ENCODE measurements at regions not wholly inside any gene's neighbourhood (a gene's known extent, or its start where the extent isn't known, plus 50 kb on each side); places are given as distances from the start of the nearest gene placed in this dataset.
"Not testable (repeated sequence)": the region's sequence is repeated elsewhere in the genome, so short reads cannot be mapped to it uniquely, and the experiment has no call there.

GRCh38 chr3:30297112-30297511, 309.3 kb upstream of the TGFBR2 start:
- no peak for DNase-seq (ENCODE audit: low read depth in 2 of 2)

- no peak for DNase-seq (ENCODE audit: low read depth in 2 of 2)
These were observed 306.6 kb upstream of the TGFBR2 start for GRCh38 chr3:30299674-30300385.

- DNase-seq (ENCODE audit: low read depth in 2 of 2) = no peak
These were observed 305.6 kb upstream of the TGFBR2 start for GRCh38 chr3:30300809-30301208.

GRCh38 chr3:30302027-30302426, 304.4 kb upstream of the TGFBR2 start:
- DNase-seq (ENCODE audit: low read depth in 2 of 2) = no peak

GRCh38 chr3:30303770-30304169, 302.6 kb upstream of the TGFBR2 start:
- DNase-seq (ENCODE audit: low read depth in 2 of 2) = no peak

GRCh38 chr3:30305021-30305420, 301.4 kb upstream of the TGFBR2 start:
- DNase-seq (ENCODE audit: low read depth in 2 of 2) = no peak

- no peak for DNase-seq (ENCODE audit: low read depth in 2 of 2)
These were observed 299.5 kb upstream of the TGFBR2 start for GRCh38 chr3:30306896-30307295.

GRCh38 chr3:30307372-30307950, 298.9 kb upstream of the TGFBR2 start:
- no peak for DNase-seq (ENCODE audit: low read depth in 2 of 2)

- no peak for DNase-seq (ENCODE audit: low read depth in 2 of 2)
These were observed 298.3 kb upstream of the TGFBR2 start for GRCh38 chr3:30308131-30308530.

- no peak for DNase-seq (ENCODE audit: low read depth in 2 of 2)
These were observed 296.1 kb upstream of the TGFBR2 start for GRCh38 chr3:30309961-30310954.

GRCh38 chr3:30311781-30312180, 294.6 kb upstream of the TGFBR2 start:
- no peak for DNase-seq (ENCODE audit: low read depth in 2 of 2)

- DNase-seq (ENCODE audit: low read depth in 2 of 2) = no peak
These were observed 292.6 kb upstream of the TGFBR2 start for GRCh38 chr3:30313840-30314239.

- DNase-seq (ENCODE audit: low read depth in 2 of 2) = no peak
These were observed 291.6 kb upstream of the TGFBR2 start for GRCh38 chr3:30314757-30315325.

- DNase-seq (ENCODE audit: low read depth in 2 of 2) = no peak
These were observed 291.0 kb upstream of the TGFBR2 start for GRCh38 chr3:30315447-30315846.

GRCh38 chr3:30317561-30317960, 288.8 kb upstream of the TGFBR2 start:
- no peak for DNase-seq (ENCODE audit: low read depth in 2 of 2)

GRCh38 chr3:30318110-30318509, 288.3 kb upstream of the TGFBR2 start:
- no peak for DNase-seq (ENCODE audit: low read depth in 2 of 2)

- DNase-seq (ENCODE audit: low read depth in 2 of 2) = peak in 1 of 2 donors; percentile 21
These were observed 286.7 kb upstream of the TGFBR2 start for GRCh38 chr3:30319713-30320112.

- DNase-seq (ENCODE audit: low read depth in 2 of 2) = no peak
These were observed 286.0 kb upstream of the TGFBR2 start for GRCh38 chr3:30320392-30320791.

- DNase-seq (ENCODE audit: low read depth in 2 of 2) = no peak
These were observed 285.3 kb upstream of the TGFBR2 start for GRCh38 chr3:30321065-30321464.

GRCh38 chr3:30323649-30324048, 282.8 kb upstream of the TGFBR2 start:
- DNase-seq (ENCODE audit: low read depth in 2 of 2) = not testable (repeated sequence)

GRCh38 chr3:30324587-30324986, 281.8 kb upstream of the TGFBR2 start:
- DNase-seq (ENCODE audit: low read depth in 2 of 2) = no peak

- DNase-seq (ENCODE audit: low read depth in 2 of 2) = not testable (repeated sequence)
These were observed 278.4 kb upstream of the TGFBR2 start for GRCh38 chr3:30327976-30328375.

Measured in activated CD4-positive, alpha-beta T cell treated with anti-CD3 and anti-CD28 coated beads for 24 hours (primary cell).